B cell (primary cell): ENCODE measurements at regions not wholly inside any gene's neighbourhood (a gene's known extent, or its start where the extent isn't known, plus 50 kb on each side); places are given as distances from the start of the nearest gene placed in this dataset.

Experiments used
- EZH2 ChIP-seq: IDR thresholded peaks from 2 replicates; pipeline ENCODE4 v1.6.1; 2012; ENCODE audit warnings: borderline replicate concordance, low read depth, mild to moderate bottlenecking, moderate library complexity, low read length; ENCODE audit not compliant: insufficient read depth, poor library complexity, severe bottlenecking
- TF ChIP-seq, protein P1 (sequence below): fragments of 200-600 bp; IDR thresholded peaks from one replicate; pipeline ENCODE4 v1.8.0; 2022; ENCODE audit warnings: antibody characterized with exemption, mild to moderate bottlenecking

DNA sequence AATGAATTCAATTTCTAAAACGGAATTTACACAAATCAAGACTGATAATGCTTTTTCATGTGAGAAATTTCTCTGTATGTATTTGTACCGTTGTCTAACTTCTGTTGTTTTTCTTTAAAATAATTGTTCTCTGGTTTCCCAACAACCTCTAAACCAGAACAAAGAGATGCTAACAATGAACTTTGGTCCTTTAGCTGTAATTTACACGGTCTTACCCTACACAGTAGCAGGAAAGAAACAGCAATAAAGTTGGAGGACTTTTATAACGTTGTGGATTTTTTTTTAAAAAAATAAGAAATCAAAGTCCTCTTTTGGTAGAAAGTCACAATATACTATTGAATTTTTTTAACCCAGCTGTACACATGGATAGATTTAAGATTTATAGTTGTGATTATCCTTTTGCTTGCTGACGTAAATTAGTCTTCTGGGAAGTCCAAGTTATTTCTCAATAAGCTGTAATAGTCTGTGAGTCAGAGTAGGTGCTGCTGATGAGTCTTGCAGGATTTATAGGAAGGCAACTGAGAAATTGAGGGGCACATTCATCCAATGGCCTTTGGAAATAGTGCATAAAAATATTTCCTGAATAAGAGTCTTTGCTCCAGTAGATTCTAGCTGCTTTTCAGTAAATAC, 76.8 kb upstream of the PCSK1 start:
- TF ChIP-seq, protein P1, sequence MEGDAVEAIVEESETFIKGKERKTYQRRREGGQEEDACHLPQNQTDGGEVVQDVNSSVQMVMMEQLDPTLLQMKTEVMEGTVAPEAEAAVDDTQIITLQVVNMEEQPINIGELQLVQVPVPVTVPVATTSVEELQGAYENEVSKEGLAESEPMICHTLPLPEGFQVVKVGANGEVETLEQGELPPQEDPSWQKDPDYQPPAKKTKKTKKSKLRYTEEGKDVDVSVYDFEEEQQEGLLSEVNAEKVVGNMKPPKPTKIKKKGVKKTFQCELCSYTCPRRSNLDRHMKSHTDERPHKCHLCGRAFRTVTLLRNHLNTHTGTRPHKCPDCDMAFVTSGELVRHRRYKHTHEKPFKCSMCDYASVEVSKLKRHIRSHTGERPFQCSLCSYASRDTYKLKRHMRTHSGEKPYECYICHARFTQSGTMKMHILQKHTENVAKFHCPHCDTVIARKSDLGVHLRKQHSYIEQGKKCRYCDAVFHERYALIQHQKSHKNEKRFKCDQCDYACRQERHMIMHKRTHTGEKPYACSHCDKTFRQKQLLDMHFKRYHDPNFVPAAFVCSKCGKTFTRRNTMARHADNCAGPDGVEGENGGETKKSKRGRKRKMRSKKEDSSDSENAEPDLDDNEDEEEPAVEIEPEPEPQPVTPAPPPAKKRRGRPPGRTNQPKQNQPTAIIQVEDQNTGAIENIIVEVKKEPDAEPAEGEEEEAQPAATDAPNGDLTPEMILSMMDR: no peak
- no peak for TF ChIP-seq EZH2
